ENCODE measurements at regions not wholly inside any gene's neighbourhood (a gene's known extent, or its start where the extent isn't known, plus 50 kb on each side); places are given as distances from the start of the nearest gene placed in this dataset.

DNA sequence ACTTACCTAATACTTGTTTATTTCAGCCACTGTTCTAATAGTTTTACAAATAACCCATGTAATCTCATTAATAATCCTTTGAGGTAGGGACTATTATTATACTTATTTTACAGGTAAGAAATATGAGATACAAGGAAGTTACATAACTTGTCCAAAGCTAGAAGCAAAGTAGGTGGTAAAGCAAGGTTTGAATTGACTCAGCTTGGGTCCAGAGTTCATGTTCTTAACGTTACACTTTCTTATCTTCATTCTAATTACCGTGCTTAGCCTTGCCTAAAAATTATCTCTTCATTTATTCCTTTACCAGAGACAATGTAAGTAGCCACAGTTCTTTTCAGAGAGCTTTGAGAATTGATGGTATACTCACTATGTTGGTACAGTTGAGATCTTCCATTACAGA is 743.6 kb downstream of the KCNJ3 start:
- Mint-ChIP-seq H3K27me3 (ENCODE audit: low read depth) (no peaks in the 10 kb centered on the region), H3K4me1 (ENCODE audit: low read depth) (no peaks in the 10 kb centered on the region), H3K27ac (ENCODE audit: unreplicated experiment) (no peak overlapping the region), H3K9me3 (ENCODE audit: low read depth) (peaks cover 19% of the 10 kb centered on the region), H3K36me3 (ENCODE audit: low read depth) (no peaks in the 10 kb centered on the region), H3K4me3 (ENCODE audit: unreplicated experiment) (no peak overlapping the region)
- no peak for DNase-seq (ENCODE audit: low spot score)
- TF ChIP-seq, protein P1, sequence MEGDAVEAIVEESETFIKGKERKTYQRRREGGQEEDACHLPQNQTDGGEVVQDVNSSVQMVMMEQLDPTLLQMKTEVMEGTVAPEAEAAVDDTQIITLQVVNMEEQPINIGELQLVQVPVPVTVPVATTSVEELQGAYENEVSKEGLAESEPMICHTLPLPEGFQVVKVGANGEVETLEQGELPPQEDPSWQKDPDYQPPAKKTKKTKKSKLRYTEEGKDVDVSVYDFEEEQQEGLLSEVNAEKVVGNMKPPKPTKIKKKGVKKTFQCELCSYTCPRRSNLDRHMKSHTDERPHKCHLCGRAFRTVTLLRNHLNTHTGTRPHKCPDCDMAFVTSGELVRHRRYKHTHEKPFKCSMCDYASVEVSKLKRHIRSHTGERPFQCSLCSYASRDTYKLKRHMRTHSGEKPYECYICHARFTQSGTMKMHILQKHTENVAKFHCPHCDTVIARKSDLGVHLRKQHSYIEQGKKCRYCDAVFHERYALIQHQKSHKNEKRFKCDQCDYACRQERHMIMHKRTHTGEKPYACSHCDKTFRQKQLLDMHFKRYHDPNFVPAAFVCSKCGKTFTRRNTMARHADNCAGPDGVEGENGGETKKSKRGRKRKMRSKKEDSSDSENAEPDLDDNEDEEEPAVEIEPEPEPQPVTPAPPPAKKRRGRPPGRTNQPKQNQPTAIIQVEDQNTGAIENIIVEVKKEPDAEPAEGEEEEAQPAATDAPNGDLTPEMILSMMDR (IDR thresholded peaks at IDR 0.05): no peak

DNA sequence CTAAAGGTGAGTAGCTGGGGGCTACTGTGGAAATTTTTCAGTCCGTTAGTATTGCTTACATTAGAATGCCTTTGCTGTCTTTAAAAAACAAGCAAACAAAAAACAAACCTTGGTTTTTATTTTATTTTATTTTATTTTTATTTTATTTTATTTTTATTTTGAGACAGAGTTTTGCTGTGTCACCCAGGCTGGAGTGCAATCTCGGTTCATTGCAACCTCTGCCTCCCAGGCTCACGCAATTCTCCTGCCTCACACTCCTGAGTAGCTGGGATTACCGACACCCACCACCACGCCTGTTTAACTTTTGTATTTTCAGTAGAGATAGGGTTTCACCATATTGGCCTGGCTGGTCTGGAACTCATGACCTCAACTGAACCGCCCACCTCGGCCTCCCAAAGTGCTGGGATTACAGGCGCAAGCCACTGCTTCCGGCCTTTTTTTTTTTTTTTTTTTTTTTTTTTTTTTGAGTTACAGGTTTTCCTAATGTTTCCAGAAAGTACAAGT is 732.6 kb downstream of the KCNJ3 start:
- Mint-ChIP-seq H3K27me3 (ENCODE audit: low read depth) (peaks cover 3% of the 10 kb centered on the region), H3K36me3 (ENCODE audit: low read depth) (peaks cover 2% of the 10 kb centered on the region), H3K9me3 (ENCODE audit: low read depth) (peaks cover 9% of the 10 kb centered on the region), H3K27ac (ENCODE audit: unreplicated experiment) (no peak overlapping the region), H3K4me1 (ENCODE audit: low read depth) (peaks cover 3% of the 10 kb centered on the region), H3K4me3 (ENCODE audit: unreplicated experiment) (no peak overlapping the region)
- DNase-seq (ENCODE audit: low spot score): no peak
- TF ChIP-seq, protein P1 (IDR thresholded peaks at IDR 0.05): no peak

DNA sequence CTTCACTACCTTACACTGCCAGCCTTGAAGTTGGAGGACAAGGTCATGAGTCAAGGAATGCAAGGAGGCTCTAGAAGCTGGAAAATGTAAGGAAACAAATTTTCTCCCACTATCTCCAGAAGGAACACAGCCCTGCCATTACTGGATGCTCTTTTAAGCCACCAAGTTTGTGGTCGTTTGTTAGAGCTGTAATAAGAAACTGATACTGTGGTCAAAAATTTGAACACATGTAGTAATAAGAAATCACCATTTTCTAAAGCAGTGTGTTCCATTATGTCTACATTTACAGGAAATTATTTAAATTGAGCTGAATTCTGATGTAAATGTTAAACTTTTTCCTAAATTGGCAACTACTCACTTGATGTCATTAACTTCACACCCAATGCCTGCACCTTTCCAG is 729.0 kb downstream of the KCNJ3 start:
- Mint-ChIP-seq H3K27ac (ENCODE audit: unreplicated experiment) (no peak overlapping the region), H3K27me3 (ENCODE audit: low read depth) (peaks cover 4% of the 10 kb centered on the region), H3K4me3 (ENCODE audit: unreplicated experiment) (no peak overlapping the region), H3K36me3 (ENCODE audit: low read depth) (peaks cover 2% of the 10 kb centered on the region), H3K9me3 (ENCODE audit: low read depth) (peaks cover 3% of the 10 kb centered on the region), H3K4me1 (ENCODE audit: low read depth) (no peaks in the 10 kb centered on the region)
- TF ChIP-seq, protein P1 (IDR thresholded peaks at IDR 0.05): no peak
- no peak for DNase-seq (ENCODE audit: low spot score)

DNA sequence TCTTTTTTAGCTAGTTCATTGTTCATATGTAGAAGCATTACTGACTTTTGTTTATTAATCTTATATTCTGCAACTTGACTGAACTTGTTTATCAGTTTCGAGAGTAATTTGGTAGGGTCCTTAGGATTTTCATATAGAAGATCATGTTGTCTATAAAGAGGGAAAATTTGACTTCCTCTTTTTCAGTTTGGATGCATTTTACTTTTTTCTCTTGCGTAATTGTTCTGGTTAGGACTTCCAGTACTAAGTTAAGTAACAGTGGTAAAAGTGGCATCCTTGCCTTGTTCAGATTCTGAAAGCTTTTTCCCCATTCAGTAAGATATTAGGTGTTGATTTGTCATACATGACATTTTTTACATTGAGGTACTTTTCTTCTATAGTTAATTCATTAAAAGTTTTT is 726.0 kb downstream of the KCNJ3 start:
- Mint-ChIP-seq H3K9me3 (ENCODE audit: low read depth) (peaks cover 3% of the 10 kb centered on the region), H3K27me3 (ENCODE audit: low read depth) (peaks cover 4% of the 10 kb centered on the region), H3K27ac (ENCODE audit: unreplicated experiment) (no peak overlapping the region)

DNA sequence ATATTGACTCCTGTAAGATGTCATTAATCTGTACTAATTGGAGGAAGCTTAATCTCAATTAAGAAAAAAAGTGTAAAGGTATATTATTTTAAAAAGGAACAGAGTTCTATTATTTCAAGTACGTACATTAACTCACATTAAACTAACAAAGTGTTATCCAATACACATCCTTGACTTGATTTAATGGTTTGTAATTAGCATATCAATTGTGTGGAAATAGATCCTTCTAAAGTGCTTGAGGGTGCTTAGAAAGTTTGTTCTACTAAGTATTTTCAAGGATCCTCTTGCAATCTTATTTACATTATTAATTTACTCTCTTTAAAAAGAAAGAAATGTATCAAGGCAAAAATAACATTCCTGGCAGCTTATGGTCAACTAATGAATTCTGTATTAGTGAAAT is 720.3 kb downstream of the KCNJ3 start:
- H3K36me3 Mint-ChIP-seq (ENCODE audit: low read depth): no peaks in the 10 kb centered on the region
- H3K27me3 Mint-ChIP-seq (ENCODE audit: low read depth): no peaks in the 10 kb centered on the region
- TF ChIP-seq, protein P1 (IDR thresholded peaks at IDR 0.05): no peak
- no peak for DNase-seq (ENCODE audit: low spot score)
- no peak overlapping the region for H3K4me3 Mint-ChIP-seq (ENCODE audit: unreplicated experiment)
- H3K4me1 Mint-ChIP-seq (ENCODE audit: low read depth): no peaks in the 10 kb centered on the region
- no peak overlapping the region for H3K27ac Mint-ChIP-seq (ENCODE audit: unreplicated experiment)
- no peaks in the 10 kb centered on the region for H3K9me3 Mint-ChIP-seq (ENCODE audit: low read depth)

More for the DNA sequence above, 726.0 kb downstream of the KCNJ3 start:
- no peaks in the 10 kb centered on the region for H3K4me1 Mint-ChIP-seq (ENCODE audit: low read depth)
- TF ChIP-seq, protein P1 (IDR thresholded peaks at IDR 0.05): no peak
- H3K36me3 Mint-ChIP-seq (ENCODE audit: low read depth): peaks cover 2% of the 10 kb centered on the region
- DNase-seq (ENCODE audit: low spot score): no peak
- no peak overlapping the region for H3K4me3 Mint-ChIP-seq (ENCODE audit: unreplicated experiment)

Data from chondrocyte (in vitro differentiated cells).